GM19468 (cell line): ENCODE measurements at regions not wholly inside any gene's neighbourhood (a gene's known extent, or its start where the extent isn't known, plus 50 kb on each side); places are given as distances from the start of the nearest gene placed in this dataset.
"Not testable (repeated sequence)": the region's sequence is repeated elsewhere in the genome, so short reads cannot be mapped to it uniquely, and the experiment has no call there.

Experiments used
- ATAC-seq: cut with Tn5 transposase; IDR thresholded peaks from one replicate; pipeline ENCODE4 v1.9.1; 2021; ENCODE audit warnings: mild to moderate bottlenecking, moderate library complexity, moderate number of reproducible peaks; ENCODE audit not compliant: unreplicated experiment; ENCODE audit errors: extremely low read depth

DNA sequence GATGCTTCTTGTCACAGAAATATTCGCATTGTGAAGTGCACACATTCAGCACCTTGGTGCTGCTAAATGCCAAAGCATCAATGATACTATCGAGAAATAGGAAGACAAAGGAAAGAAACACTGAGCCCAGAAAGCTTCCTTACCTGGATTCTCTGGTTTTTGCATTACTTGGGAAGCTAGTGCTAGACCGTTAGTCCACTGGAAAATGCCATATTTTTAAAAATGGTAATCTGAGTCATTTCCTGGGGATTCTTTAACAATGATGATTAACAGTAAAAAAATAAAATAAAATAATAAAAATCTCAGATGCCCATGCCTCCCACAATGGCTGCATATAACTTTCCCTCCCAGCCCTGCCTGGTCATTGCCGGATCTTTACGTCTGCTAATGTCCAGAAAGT lies 420.1 kb upstream of the MGMT start:
- no peak for ATAC-seq

DNA sequence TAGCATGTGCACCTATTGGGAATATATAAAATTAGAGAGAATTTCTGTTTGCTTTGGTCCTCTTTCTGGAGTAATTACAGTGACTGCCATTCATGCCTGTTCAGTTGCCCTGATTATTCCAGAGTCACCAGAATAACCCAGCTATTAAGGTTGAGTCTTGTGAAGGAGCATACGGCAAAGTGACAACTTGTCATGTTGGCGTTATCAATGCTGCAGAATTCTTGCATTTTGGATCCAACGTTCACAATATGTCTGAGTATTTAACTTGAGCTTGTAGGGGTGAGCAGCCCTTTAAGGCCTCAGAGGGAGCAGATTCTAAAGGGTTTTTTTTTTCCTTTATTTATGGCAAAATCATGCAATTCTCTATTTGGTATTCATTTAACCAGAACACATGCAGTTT lies 419.4 kb upstream of the MGMT start:
- ATAC-seq: no peak

DNA sequence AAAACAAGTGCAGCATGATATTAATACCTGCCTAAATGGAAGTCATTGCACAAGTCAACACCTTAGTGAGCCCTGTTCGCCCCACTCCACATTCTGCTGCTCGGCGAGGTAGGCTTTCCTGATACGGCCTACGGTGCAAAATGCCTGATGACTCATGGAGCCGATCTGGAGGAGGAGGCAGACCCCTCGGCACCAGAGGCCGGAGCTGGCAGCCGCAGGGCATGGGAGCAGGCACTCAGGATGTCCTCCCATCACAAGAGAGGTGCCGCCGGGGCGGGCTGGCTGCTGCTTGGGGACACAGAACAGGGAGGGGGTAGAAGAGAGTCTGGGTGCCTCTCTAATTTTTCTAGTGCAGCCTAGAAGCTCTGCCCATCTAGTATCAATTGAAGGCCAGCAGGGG lies 418.5 kb upstream of the MGMT start:
- ATAC-seq: no peak

DNA sequence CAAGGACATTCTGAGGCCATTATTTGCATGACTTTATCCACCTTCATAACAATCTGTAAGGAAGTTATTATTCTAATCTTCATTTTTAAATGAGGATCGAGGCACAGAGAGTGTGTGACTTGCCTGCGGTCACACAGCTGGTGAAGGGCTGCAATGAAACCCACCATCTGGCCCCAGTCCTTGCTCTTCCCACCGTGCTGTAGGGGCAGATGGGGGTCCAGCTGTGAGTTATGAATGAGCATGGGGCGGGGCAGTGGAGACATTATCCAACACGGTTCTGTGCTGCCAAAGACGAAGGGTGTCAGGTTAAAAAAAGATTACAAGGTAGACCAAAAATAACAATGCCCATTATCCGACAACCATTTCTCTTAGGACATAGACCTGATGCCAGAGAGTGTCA lies 417.5 kb upstream of the MGMT start:
- ATAC-seq: no peak

DNA sequence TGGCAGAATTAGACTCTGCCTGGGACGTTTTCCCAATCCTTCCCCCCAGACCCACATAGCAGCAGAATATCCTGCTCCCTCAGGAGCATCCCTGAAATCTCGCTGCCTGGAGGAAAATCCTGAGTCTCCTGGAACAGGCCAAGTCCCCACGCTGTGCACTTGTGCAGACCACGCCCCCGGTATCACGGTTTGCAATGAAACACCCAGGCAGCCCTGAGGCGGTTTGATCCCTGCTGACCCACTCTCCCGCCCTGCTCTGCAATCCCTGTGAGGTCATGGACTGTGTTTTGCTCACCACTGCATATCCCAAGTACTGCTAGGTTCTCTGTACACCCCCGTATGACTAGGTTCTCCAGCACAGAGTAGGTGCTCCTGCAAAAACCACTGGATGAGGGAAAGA lies 411.8 kb upstream of the MGMT start:
- ATAC-seq: no peak

DNA sequence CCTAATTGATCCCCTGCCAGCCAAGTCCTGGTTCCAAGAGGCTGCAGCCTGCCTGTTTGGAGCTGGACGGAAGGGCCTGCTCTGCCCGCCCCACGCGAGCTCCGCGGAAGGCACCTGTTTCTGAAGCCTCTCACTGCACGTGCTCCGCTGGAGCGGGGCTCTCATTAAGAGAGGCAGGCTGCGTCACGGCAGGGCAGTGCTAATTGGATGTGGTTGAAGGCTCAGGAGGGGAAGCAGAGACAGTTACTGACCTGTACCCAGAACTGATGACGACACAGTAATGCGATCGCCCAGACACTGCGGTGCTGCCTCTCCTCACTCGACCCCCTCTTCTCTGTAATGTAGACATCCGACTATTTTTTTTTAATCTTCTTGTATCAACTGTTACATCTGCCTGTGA lies 411.1 kb upstream of the MGMT start:
- no peak for ATAC-seq

DNA sequence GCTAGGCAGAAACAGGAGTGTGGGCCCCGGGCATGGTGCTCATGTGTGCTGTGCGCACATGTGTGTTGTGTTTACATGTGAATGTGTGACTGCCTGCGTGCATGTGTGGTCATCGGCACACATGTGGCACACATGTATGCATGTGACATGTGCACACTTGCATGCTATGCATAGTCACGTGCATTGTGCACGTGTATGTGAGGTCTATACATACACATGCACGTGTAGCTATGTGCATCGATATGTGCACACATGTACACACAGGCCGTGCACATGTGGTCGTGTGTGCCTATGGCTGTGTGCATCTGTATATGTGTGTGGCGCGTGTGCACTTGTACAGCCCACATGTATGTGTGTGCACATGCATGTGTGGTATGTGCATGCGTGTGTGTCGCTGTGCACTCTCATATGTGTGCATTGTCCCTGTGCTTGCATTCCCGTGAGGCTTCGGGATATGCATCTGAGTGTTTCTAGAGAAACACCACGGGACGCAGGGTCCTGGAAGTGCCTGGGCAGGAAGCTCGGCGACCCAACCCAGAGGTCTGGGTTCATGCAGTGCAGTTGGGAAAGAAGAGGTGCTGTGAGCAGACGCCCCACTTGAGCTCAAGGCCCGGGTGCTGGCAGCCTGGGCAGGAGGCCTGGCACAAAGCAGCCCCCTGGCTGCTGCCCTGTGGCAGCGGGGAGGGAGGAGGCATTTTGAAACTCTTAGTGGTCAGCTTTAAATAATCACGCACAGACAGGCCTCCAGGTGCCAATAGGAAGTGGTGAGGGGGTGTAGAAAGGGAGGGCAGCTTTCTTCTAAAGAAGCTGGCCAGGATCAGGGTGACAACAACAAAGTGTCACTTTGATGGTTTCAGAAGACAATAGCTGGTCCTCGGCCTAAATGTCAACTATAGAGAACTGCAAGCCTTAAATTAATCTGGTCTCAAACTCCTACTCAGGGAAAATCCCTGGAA lies 410.0 kb upstream of the MGMT start:
- no peak for ATAC-seq

DNA sequence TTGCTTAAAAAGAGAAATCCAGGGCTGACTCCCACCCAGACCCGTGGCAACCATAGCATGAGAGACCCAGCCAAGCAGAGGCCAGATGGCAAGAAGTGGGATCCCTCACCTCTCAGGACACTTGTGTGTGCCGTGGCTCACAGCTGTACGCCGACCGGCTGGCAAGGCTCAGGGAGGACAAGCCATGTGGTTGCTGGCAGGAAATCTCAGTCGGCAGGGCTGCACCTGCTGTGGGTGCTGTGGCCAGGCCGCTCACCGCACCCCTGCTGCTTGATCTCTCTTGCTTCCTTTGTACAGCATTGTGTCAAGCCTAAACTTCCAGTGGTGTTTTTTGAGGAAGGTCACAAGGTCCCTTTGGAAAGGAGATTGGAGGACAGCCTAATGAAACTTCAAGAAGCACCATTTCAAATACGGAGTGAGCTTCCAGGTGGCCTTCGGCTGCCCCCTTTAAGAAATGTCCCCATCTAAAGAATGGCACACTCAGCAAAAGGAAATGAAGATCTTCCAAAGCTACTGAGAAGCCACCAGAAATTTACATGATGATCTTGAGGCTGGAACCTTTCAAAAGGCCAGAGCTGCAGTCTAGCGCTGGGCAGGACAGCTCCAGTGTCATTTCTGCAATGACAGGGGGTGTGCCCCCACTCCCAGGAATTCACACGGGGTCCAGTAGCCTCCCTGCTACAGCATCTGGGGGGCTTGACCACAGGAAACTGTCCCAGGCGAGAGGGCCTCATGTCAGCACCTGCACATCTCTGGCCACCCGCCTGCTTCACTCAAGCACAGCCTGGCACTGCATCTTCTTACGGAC lies 409.0 kb upstream of the MGMT start:
- peak; percentile 68 for ATAC-seq

DNA sequence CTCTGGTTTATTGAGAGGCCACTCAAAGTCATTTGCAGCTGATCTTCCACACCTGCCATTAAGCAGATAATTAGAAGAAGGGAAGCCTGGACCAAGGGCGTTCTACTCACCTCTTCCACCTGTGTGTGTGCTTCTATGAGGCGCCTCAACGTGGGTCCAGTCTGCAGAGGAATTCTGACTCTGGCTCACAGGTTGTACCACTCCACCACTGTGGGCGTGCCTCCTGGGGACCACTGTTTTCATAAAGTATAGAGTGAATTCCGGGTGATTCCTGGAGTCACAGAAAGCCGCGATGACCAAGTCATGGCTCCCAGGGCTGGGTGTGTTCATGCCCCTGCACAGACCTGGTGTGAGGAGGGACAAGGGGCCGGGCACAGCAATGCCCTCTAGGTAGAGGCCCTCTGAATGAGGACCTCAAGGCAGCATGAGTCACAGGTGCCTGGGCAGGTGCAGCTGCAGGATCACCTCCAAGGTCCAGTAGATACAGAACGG lies 408.3 kb upstream of the MGMT start:
- ATAC-seq: no peak

DNA sequence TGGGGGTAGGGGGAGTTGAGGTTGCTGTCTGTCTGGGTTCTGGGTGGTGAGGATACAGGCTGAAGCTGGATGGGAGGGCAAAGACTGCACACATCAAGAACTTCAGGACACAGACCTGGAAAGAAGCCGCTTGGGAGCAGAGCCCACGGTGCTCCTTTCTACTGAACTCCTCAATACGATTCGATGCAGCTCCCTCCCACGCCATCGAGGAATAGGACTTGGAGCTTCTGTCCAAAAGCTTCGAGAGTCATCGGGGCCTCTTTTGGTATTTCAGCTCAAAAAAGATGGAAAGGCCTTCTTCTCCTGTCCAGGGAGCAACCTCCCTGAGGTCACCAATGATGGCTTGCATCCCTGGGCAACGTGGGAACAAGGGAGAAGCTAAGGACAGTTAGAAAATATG lies 407.1 kb upstream of the MGMT start:
- no peak for ATAC-seq

DNA sequence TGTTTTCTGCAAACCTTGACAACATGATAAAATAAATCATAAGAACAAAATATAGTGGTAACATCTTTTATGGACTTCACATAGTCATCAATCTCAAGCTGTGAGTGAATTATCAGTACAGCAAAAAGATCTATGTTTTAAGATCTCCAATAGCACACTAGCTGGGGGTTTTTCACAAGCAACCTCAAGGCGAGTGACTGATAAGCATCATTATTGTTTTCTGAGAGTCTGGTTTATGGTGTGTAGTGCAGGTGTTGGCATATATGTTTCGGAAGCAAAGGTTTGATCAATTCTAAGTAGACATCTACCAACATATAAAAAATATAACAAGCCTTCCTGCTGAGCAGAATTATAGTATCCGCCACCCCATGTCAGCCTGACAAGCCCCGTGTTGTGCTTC lies 403.8 kb upstream of the MGMT start:
- no peak for ATAC-seq

DNA sequence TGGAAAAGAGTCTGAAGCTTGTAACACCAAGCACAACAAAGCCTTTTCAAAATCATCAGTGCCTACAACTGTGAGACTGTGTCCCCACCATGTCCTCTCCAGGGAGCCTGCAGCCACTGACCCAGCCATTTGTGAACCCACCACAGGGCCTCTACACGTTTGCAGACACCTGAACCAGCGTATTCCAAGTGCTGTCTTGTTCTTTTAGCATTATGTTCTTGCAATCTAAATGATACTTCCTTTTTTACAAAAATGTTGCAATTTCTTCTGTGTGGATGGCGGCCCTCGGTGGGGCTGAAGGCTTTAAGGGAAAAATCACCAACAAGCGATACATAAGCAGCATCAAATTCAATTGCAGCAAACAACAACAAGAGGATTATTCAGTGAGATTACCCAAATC lies 403.2 kb upstream of the MGMT start:
- no peak for ATAC-seq

DNA sequence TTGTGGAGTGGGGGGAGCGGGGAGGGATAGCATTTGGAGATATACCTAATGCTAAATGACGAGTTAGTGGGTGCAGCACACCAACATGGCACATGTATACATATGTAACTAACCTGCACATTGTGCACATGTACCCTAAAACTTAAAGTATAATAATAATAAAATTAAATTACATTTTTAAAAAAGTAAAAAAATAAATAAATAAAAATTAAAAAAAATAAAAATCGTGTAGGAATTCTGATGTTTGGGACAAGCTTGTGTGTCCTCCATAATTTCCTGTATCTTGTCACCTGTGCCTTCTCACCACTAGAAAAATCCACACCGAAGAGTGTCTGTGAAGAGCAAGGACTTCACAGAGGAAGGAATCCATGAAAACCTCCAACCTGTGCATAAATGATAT lies 400.5 kb upstream of the MGMT start:
- ATAC-seq: not testable (repeated sequence)

DNA sequence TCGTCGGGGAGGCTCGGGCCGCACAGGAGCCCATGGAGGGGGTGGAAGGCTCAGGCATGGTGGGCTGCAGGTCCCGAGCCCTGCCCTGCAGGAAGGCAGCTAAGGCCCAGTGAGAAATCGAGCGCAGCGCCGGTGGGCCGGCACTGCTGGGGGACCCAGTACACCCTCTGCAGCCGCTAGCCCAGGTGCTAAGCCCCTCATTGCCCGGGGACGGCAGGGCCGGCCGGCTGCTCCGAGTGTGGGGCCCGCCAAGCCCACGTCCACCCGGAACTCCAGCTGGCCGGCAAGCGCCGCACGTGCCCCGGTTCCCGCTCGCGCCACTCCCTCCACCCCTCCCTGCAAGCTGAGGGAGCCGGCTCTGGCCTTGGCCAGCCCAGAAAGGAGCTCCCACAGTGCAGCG lies 395.6 kb upstream of the MGMT start:
- ATAC-seq: not testable (repeated sequence)

DNA sequence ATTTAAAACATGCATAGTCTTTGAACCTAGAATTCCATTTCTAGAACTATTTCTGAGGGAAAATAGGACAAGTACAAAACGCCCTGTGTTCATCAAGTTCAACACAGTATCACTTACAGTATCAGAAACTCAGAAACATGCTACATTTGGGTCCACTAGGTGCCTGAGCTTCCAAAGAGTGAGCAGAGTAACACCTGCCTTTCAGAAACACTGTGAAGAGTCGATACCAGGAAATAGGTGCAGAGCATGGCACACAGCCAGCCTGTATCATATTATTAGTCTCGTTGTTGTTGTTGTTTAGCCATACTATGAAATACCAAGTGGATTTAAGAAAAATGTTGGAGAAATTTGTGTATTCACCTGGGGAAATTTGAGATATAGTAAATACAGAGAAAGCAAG lies 392.1 kb upstream of the MGMT start:
- no peak for ATAC-seq

DNA sequence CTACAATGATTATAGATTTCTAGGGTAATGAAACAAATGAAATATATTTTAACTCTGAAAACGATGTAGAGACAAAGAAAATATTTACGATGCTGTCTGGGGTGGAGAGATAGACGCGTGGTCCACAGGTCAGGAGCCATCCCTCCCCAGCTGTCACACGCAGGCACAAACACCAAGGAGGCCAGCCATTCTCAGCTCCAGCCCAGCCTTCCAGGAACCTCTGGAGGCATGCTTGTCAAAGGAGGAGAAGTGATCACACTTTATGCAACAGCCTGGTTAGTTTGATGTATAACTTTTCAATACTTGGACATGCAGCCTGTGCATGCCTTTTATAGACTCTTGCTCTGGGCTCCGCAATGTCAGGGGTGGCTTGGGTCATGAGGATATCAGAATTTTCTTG lies 391.5 kb upstream of the MGMT start:
- no peak for ATAC-seq

DNA sequence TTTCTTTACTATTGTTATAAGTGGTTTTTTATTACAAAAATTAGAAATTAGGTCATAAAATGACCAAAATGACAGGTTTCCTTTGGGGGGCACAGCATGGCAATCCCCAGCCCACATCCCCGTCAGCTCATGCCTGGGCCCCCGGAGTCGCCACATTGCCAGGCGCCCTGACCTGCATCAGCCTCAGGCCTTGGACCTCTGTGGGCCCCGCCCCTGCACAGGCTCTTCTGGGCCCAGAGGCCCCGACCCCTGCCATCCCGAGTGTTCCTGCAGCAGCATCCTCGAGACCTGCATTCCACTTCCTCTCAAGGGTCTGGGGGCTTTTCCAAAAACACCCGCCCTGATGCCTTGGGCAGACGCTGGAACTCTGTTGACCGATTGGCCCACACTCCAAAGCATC lies 391.1 kb upstream of the MGMT start:
- no peak for ATAC-seq

DNA sequence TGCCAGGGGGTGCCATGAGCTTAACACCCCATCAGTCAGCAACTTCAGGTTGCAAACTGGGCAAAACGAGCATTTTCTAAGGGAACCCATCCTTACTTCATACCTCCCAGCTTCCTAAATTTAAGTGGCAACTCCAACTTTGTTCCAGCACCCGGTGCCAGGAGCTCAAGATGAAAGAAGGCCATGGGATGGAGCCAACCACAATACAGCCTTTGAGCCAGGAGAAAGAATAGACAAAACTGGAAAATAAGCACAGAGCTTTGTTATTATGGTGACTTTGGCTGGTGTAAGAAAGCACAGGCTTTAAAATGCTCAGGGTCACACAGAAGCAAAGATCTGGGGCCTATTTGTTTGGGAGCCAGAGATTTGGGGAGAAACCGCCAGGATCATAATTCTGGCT lies 388.7 kb upstream of the MGMT start:
- ATAC-seq: no peak

DNA sequence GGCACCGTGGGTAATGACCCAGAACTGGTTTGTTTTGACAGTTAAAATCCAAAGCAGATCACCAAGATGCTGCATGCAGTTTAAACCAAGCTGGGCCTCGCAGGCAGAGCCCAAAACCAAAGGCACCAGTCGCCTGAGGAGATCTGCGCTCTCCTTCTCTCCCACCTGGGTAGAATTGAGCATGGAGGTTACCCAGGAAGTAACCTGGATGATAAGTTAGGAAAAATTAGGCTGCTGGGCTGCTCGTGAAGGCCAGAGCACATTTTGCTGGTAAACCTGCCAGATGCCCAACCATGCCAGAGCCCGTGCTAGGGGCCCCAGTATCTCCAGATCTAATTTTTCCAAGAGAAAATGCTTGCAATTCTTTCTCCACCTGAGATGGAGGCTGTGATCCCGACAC lies 388.3 kb upstream of the MGMT start:
- ATAC-seq: no peak

DNA sequence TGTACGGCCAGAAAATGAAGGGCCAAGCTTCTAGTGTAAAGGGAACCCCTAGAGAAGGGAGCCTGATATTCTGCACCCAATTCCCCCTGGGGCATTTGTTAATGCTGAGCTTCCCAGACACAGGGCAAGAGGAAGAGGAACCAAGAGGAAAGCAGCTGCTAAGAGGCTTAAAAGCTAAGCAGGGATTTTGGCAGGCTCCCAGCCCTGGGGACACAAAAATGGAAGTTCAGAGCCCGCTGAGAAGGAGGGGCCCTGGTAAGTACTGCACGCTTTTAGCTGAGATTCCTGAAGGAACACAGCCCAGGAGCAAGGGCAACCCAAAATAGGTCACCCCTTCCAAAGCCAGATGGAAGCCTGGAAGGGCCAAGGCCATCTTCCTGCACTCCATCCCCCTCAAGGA lies 387.3 kb upstream of the MGMT start:
- ATAC-seq: no peak

DNA sequence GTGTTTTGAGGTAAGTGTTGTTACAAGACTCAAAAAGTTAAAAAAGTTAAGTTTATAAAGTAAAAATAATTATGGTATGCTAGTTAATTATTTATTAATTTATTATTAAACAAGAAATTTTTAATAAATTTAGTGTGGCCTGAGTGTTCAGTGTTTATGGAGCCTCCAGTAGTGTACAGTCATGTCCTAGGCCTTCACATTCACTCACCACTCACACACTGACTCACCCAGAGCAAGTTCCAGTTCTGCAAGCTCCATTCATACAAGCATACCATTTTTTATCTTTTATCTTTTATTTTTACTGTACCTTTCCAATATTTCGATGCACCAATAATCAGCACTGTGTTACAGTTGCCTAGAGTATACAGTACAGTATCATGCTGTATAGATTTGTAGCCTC lies 381.2 kb upstream of the MGMT start:
- no peak for ATAC-seq
